ENCODE measurements at regions not wholly inside any gene's neighbourhood (a gene's known extent, or its start where the extent isn't known, plus 50 kb on each side); places are given as distances from the start of the nearest gene placed in this dataset.
"Not testable (repeated sequence)": the region's sequence is repeated elsewhere in the genome, so short reads cannot be mapped to it uniquely, and the experiment has no call there.

DNA sequence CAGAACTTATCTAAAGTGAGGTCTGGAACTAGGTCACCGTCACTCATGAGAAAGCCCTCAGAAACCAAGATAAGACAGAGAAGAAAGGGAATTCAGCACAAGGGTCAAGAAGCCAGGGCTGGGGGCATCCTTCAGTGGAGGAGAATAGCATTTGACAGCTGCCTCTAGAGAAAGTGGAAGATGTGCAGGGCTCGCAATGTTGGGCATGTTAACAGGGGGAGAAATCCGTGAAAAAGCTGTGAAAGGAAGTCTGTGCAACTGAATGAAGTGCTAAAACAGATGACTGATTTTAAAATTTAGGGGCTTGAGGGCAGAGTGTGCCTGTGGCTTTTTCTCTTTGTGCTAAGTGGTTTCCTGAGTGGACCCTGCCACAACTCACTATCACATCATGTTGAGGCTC lies 97.7 kb upstream of the IFNG-AS1 start:
- Histone ChIP-seq H3K36me3 (ENCODE audit: control insufficient read depth, insufficient read depth, low read length) (no peaks in the 10 kb centered on the region), H3K9me3 (ENCODE audit: control insufficient read depth, low read depth, low read length) (no peaks in the 10 kb centered on the region), H3K27me3 (ENCODE audit: control insufficient read depth, insufficient read depth, low read length) (no peaks in the 10 kb centered on the region), H3K27ac (ENCODE audit: low read length) (no peak overlapping the region), H3K4me1 (ENCODE audit: control insufficient read depth, insufficient read depth, low read length) (peaks cover 2% of the 10 kb centered on the region), H3K4me3 (ENCODE audit: low read length) (no peak overlapping the region)
- DNase-seq = no peak
- no CpG with 5 or more reads among the region's 3 CpGs for WGBS (ENCODE audit: insufficient coverage, low lambda C conversion rate)

DNA sequence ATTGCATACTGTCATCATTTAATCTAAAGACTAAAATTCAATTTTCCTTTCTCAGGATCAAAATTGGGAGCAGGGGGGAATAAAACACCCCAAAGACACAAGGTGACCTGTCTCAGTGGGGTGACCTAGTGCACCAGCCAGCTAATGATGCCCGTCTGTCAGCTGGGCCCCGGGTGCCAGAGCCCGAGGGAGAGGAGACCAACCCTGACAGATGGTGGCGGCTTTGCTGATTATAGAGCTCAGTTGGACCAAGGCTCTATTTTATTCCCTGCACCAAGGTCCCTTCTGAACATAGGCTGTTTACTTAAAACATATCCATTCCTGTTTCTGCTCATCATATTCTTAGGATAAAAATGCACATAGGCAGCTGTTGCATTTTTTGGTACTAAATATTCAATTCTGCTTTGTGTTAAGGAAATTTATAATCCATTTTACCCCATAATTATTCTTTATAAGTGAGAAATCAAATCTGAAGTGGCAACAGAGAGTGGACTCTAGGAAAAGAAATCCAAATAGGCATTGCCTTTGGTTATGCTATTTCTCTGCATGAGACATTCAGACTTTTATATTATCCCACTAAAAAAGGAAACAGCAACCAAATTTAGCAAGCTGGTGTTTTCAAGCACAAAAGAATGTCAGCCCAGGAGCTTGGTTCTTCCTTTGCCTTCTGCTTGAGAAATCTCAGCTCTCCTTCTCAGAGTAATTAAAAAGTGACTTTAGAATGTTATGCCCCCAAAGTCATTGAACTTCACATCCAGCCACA lies 96.8 kb upstream of the IFNG-AS1 start:
- Histone ChIP-seq H3K27me3 (ENCODE audit: control insufficient read depth, insufficient read depth, low read length) (no peaks in the 10 kb centered on the region), H3K9me3 (ENCODE audit: control insufficient read depth, low read depth, low read length) (no peaks in the 10 kb centered on the region), H3K4me1 (ENCODE audit: control insufficient read depth, insufficient read depth, low read length) (peaks cover 2% of the 10 kb centered on the region), H3K4me3 (ENCODE audit: low read length) (no peak overlapping the region), H3K36me3 (ENCODE audit: control insufficient read depth, insufficient read depth, low read length) (no peaks in the 10 kb centered on the region), H3K27ac (ENCODE audit: low read length) (no peak overlapping the region)
- no peak for DNase-seq
- no CpG with 5 or more reads among the region's 4 CpGs for WGBS (ENCODE audit: insufficient coverage, low lambda C conversion rate)

DNA sequence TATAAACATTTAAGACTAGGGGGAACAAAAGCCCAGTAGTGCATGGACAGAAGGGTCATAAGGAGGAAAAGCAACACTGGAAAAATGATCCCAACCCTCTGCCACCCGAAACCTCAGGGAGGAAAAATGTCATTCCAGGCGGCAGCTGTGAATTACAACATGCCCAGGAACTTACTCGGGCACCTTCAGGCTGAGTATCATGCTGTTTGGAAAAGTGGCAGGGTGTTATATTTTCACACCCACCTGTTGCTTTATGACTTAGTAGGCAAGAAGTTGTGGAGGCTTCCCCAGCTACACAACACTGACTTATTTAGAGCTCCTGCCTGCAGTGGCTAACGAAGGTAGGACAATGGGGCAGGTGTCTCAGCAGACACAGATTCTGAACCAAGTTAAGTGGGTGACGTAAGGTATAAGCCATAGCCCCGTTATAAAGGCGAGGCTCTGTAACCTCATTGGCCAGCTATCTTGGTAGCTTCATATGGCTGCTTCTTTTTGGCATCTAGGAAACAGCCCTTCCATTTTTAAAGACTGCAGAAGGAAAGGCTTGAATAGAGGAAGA lies 96.1 kb upstream of the IFNG-AS1 start:
- no CpG with 5 or more reads among the region's 7 CpGs for WGBS (ENCODE audit: insufficient coverage, low lambda C conversion rate)

DNA sequence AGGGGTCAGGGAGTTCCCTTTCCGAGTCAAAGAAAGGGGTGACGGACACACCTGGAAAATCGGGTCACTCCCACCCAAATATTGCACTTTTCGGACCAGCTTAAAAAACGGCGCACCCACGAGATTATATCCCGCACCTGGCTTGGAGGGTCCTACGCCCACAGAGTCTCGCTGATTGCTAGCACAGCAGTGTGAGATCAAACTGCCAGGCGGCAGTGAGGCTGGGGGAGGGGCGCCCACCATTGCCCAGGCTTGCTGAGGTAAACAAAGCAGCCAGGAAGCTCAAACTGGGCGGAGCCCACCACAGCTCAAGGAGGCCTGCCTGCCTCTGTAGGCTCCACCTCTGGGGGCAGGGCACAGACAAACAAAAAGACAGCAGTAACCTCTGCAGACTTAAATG lies 88.8 kb upstream of the IFNG-AS1 start:
- not testable (repeated sequence) for H3K27ac ChIP-seq (ENCODE audit: low read length); H3K36me3 ChIP-seq (ENCODE audit: control insufficient read depth, insufficient read depth, low read length); DNase-seq; H3K4me3 ChIP-seq (ENCODE audit: low read length); H3K9me3 ChIP-seq (ENCODE audit: control insufficient read depth, low read depth, low read length); H3K27me3 ChIP-seq (ENCODE audit: control insufficient read depth, insufficient read depth, low read length); H3K4me1 ChIP-seq (ENCODE audit: control insufficient read depth, insufficient read depth, low read length)
- WGBS (ENCODE audit: insufficient coverage, low lambda C conversion rate) = no CpG with 5 or more reads among the region's 13 CpGs

More for the DNA sequence above, 96.1 kb upstream of the IFNG-AS1 start:
- H3K4me3 ChIP-seq (ENCODE audit: low read length) = no peak overlapping the region
- H3K27ac ChIP-seq (ENCODE audit: low read length) = no peak overlapping the region
- peaks cover 2% of the 10 kb centered on the region for H3K4me1 ChIP-seq (ENCODE audit: control insufficient read depth, insufficient read depth, low read length)
- H3K36me3 ChIP-seq (ENCODE audit: control insufficient read depth, insufficient read depth, low read length) = no peaks in the 10 kb centered on the region
- no peaks in the 10 kb centered on the region for H3K27me3 ChIP-seq (ENCODE audit: control insufficient read depth, insufficient read depth, low read length)
- no peaks in the 10 kb centered on the region for H3K9me3 ChIP-seq (ENCODE audit: control insufficient read depth, low read depth, low read length)
- DNase-seq = no peak

DNA sequence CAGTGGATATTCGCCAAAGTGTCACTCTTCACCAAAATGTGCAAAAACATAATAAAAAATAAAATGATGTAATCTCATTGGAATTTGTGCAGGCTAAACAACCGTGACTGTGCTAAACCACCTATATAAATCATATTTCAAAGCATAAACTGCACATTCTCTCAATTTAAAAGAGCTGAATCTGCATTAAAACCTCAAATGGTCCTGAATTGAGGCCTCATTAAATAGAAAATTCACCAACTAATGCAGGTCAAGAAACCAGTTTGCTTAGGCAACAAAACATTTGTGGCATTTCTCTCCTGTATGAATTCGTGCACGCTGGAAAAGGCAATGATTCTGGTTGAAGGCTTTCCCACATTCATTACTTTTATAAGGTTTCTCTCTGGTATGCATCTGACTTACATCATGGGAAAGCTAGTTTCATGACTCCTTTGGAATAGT lies 80.1 kb upstream of the IFNG-AS1 start:
- Histone ChIP-seq H3K9me3 (ENCODE audit: control insufficient read depth, low read depth, low read length) (no peaks in the 10 kb centered on the region), H3K27me3 (ENCODE audit: control insufficient read depth, insufficient read depth, low read length) (no peaks in the 10 kb centered on the region), H3K27ac (ENCODE audit: low read length) (no peak overlapping the region), H3K36me3 (ENCODE audit: control insufficient read depth, insufficient read depth, low read length) (no peaks in the 10 kb centered on the region), H3K4me1 (ENCODE audit: control insufficient read depth, insufficient read depth, low read length) (no peaks in the 10 kb centered on the region), H3K4me3 (ENCODE audit: low read length) (no peak overlapping the region)
- WGBS (ENCODE audit: insufficient coverage, low lambda C conversion rate) = 72% methylated on average over 4 of the region's 4 CpGs
- no peak for DNase-seq

DNA sequence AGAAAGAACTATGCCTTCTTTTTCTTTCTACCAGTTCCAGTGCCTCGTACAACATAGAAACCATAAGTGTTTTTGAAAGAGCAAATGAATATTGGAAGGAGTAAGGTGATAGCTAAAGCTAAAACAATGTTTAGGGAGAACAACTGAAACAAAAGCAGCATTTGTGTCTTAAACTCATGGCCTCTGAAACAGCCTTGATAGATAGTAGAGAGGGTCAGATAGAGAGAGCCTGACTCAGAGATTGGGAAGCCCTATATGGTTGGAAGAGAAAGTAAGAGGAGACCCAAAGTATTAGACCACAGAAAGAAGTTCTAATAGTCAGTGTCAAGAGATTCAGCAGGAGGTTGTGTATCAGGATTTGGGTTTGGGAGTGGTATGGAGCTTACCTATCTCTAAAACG lies 79.6 kb upstream of the IFNG-AS1 start:
- no peak for DNase-seq
- Histone ChIP-seq H3K27me3 (ENCODE audit: control insufficient read depth, insufficient read depth, low read length) (no peaks in the 10 kb centered on the region), H3K36me3 (ENCODE audit: control insufficient read depth, insufficient read depth, low read length) (no peaks in the 10 kb centered on the region), H3K4me1 (ENCODE audit: control insufficient read depth, insufficient read depth, low read length) (no peaks in the 10 kb centered on the region), H3K4me3 (ENCODE audit: low read length) (no peak overlapping the region), H3K9me3 (ENCODE audit: control insufficient read depth, low read depth, low read length) (no peaks in the 10 kb centered on the region), H3K27ac (ENCODE audit: low read length) (no peak overlapping the region)
- 100% methylated on average over 1 of the region's 2 CpGs for WGBS (ENCODE audit: insufficient coverage, low lambda C conversion rate)

DNA sequence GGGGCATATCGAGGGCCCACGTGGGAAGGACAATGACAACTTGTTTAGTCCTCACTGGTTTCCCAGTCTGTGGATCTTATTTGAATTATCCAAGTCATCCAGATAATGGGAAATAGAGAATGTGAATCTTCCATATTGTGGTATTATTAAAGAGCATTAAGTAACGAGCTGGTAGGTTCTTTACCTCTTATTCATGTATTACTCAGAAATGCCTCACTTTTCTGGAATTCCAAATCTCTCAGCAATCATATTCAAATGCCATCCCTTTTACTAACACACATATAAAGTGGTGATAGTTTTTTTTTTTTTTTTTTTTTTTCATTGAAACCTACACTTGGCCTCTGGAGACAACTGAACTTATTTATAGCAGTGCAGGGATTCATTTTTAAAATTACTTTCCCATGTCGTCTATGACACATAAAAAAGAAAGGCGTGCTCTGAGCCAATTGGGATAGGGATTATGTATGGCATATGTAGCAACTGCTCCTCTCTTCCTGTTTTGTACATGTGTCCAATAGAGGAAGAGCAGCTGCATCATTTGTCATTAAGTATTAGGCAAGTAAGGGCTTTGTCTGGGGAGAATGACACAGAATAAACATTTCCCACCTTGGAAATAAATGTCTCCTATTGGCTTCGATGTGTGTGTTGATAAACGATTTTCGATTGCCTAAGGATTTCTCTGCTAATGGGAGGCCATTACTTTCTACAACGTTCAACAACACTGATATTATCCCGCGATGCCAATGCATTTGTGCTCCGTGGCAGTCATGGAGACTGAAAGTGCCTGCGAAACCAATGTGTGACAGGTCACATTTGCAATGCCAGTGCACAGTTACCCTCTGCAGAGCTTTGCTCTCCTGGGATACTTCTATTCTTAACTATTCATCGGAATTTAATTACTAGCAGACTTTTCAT lies 78.6 kb upstream of the IFNG-AS1 start:
- Histone ChIP-seq H3K4me3 (ENCODE audit: low read length) (no peak overlapping the region), H3K27ac (ENCODE audit: low read length) (no peak overlapping the region), H3K27me3 (ENCODE audit: control insufficient read depth, insufficient read depth, low read length) (no peaks in the 10 kb centered on the region), H3K4me1 (ENCODE audit: control insufficient read depth, insufficient read depth, low read length) (no peaks in the 10 kb centered on the region), H3K36me3 (ENCODE audit: control insufficient read depth, insufficient read depth, low read length) (no peaks in the 10 kb centered on the region), H3K9me3 (ENCODE audit: control insufficient read depth, low read depth, low read length) (no peaks in the 10 kb centered on the region)
- WGBS (ENCODE audit: insufficient coverage, low lambda C conversion rate) = 80% methylated on average over 1 of the region's 14 CpGs
- DNase-seq = no peak

DNA sequence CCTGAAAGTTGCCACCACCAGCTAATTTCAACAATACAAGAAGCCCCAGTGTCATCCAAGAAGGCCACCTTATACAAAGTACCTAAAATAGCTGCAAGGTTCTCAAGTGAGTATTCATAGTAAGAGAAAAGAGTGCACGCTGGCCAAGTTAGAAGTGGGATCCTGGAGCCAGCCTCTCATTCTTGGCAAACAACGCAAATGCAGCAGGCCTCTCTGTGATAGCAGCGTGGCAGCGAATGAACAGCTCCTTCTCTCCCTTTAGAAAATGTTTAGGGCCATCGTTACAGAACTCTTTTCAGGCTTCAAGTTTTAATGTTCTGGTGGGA lies 78.0 kb upstream of the IFNG-AS1 start:
- Histone ChIP-seq H3K9me3 (ENCODE audit: control insufficient read depth, low read depth, low read length) (no peaks in the 10 kb centered on the region), H3K4me1 (ENCODE audit: control insufficient read depth, insufficient read depth, low read length) (no peaks in the 10 kb centered on the region), H3K36me3 (ENCODE audit: control insufficient read depth, insufficient read depth, low read length) (no peaks in the 10 kb centered on the region), H3K27me3 (ENCODE audit: control insufficient read depth, insufficient read depth, low read length) (no peaks in the 10 kb centered on the region), H3K4me3 (ENCODE audit: low read length) (no peak overlapping the region), H3K27ac (ENCODE audit: low read length) (no peak overlapping the region)
- DNase-seq = no peak
- WGBS (ENCODE audit: insufficient coverage, low lambda C conversion rate) = 100% methylated on average over 1 of the region's 5 CpGs

DNA sequence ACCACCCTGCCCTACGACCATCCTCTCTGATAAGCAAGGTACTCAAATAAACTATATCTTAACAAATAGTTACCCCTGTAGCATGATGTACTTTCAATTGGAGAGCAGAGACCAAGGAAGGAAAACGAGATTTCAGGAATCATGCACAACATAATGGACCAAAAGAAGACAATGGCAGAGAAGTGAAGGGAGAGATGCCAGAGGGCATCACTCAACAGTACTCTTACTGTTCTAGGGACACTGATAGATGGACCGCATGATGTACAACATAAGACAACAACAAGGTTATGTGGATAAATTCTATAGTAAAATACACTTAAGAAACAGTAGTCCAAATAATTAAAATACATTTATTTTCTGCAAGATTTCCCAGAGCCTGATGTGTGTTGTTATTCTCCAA lies 77.5 kb upstream of the IFNG-AS1 start:
- H3K27me3 ChIP-seq (ENCODE audit: control insufficient read depth, insufficient read depth, low read length) = no peaks in the 10 kb centered on the region
- H3K4me3 ChIP-seq (ENCODE audit: low read length) = no peak overlapping the region
- H3K27ac ChIP-seq (ENCODE audit: low read length) = no peak overlapping the region
- 75% methylated on average over 1 of the region's 3 CpGs for WGBS (ENCODE audit: insufficient coverage, low lambda C conversion rate)
- H3K4me1 ChIP-seq (ENCODE audit: control insufficient read depth, insufficient read depth, low read length) = no peaks in the 10 kb centered on the region
- no peak for DNase-seq
- H3K36me3 ChIP-seq (ENCODE audit: control insufficient read depth, insufficient read depth, low read length) = no peaks in the 10 kb centered on the region
- no peaks in the 10 kb centered on the region for H3K9me3 ChIP-seq (ENCODE audit: control insufficient read depth, low read depth, low read length)

DNA sequence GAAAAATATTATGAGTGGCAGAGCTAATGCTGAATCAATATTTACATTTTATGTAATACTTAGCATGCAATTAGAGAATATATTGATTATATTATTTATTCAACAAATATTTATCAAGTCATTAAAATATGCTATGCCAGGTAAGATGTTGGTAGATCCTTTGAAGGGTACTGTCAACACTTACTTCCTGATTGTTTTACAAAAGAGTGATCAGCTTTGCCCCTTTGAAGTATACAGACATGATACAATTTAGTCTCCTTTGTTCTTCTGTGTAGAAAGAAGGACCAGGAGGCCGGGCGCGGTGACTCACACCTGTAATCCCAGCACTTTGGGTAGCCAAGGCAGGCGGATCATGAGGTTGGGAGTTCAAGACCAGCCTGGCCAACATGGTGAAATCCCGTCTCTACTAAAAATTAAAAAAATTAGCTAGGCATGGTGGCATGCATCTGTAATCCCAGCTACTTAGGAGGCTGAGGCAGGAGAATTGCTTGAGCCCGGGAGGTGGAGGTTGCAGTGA lies 73.9 kb upstream of the IFNG-AS1 start:
- H3K36me3 ChIP-seq (ENCODE audit: control insufficient read depth, insufficient read depth, low read length) = no peaks in the 10 kb centered on the region
- no peak overlapping the region for H3K4me3 ChIP-seq (ENCODE audit: low read length)
- H3K27me3 ChIP-seq (ENCODE audit: control insufficient read depth, insufficient read depth, low read length) = no peaks in the 10 kb centered on the region
- H3K9me3 ChIP-seq (ENCODE audit: control insufficient read depth, low read depth, low read length) = no peaks in the 10 kb centered on the region
- no peak overlapping the region for H3K27ac ChIP-seq (ENCODE audit: low read length)
- DNase-seq = no peak
- peaks cover 7% of the 10 kb centered on the region for H3K4me1 ChIP-seq (ENCODE audit: control insufficient read depth, insufficient read depth, low read length)
- WGBS (ENCODE audit: insufficient coverage, low lambda C conversion rate) = no CpG with 5 or more reads among the region's 6 CpGs
